ENCODE measurements at regions not wholly inside any gene's neighbourhood (a gene's known extent, or its start where the extent isn't known, plus 50 kb on each side); places are given as distances from the start of the nearest gene placed in this dataset.

- H3K27me3 Mint-ChIP-seq (ENCODE audit: low read depth): no peaks in the 10 kb centered on the region
- no peak for DNase-seq (ENCODE audit: low read depth, low spot score)
- peak overlapping the region; percentile 58 for H3K27ac Mint-ChIP-seq (ENCODE audit: unreplicated experiment)
- no peaks in the 10 kb centered on the region for H3K36me3 Mint-ChIP-seq (ENCODE audit: low read depth)
- no peaks in the 10 kb centered on the region for H3K9me3 Mint-ChIP-seq
- H3K4me1 Mint-ChIP-seq: no peaks in the 10 kb centered on the region
- TF ChIP-seq CTCF (conservative IDR thresholded peaks at IDR 0.05): no peak
- H3K4me3 Mint-ChIP-seq: no peak overlapping the region
Observed at GRCh38 chr1:199319341-199319740, 680.5 kb downstream of the PTPRC start.

GRCh38 chr1:199322278-199322677 is 683.4 kb downstream of the PTPRC start:
- no peaks in the 10 kb centered on the region for H3K4me1 Mint-ChIP-seq
- DNase-seq (ENCODE audit: low read depth, low spot score): no peak
- no peaks in the 10 kb centered on the region for H3K27me3 Mint-ChIP-seq (ENCODE audit: low read depth)
- TF ChIP-seq CTCF (conservative IDR thresholded peaks at IDR 0.05): no peak
- H3K27ac Mint-ChIP-seq (ENCODE audit: unreplicated experiment): no peak overlapping the region
- H3K9me3 Mint-ChIP-seq: peaks cover 5% of the 10 kb centered on the region
- no peak overlapping the region for H3K4me3 Mint-ChIP-seq
- no peaks in the 10 kb centered on the region for H3K36me3 Mint-ChIP-seq (ENCODE audit: low read depth)

- Mint-ChIP-seq H3K4me1 (no peaks in the 10 kb centered on the region), H3K27me3 (ENCODE audit: low read depth) (no peaks in the 10 kb centered on the region), H3K4me3 (no peak overlapping the region), H3K9me3 (no peaks in the 10 kb centered on the region), H3K27ac (ENCODE audit: unreplicated experiment) (no peak overlapping the region), H3K36me3 (ENCODE audit: low read depth) (no peaks in the 10 kb centered on the region)
- DNase-seq (ENCODE audit: low read depth, low spot score): no peak
- TF ChIP-seq CTCF (conservative IDR thresholded peaks at IDR 0.05): no peak
Observed at GRCh38 chr1:199333180-199333579, 694.3 kb upstream of the NR5A2 start.

- no peaks in the 10 kb centered on the region for H3K36me3 Mint-ChIP-seq (ENCODE audit: low read depth)
- no peaks in the 10 kb centered on the region for H3K4me1 Mint-ChIP-seq
- no peaks in the 10 kb centered on the region for H3K27me3 Mint-ChIP-seq (ENCODE audit: low read depth)
- no peaks in the 10 kb centered on the region for H3K9me3 Mint-ChIP-seq
- H3K4me3 Mint-ChIP-seq: no peak overlapping the region
- H3K27ac Mint-ChIP-seq (ENCODE audit: unreplicated experiment): no peak overlapping the region
- no peak for TF ChIP-seq CTCF (conservative IDR thresholded peaks at IDR 0.05)
- DNase-seq (ENCODE audit: low read depth, low spot score): no peak
Observed at GRCh38 chr1:199335496-199335895, 692.0 kb upstream of the NR5A2 start.

- DNase-seq (ENCODE audit: low read depth, low spot score): no peak
- Mint-ChIP-seq H3K4me1 (no peaks in the 10 kb centered on the region), H3K36me3 (ENCODE audit: low read depth) (no peaks in the 10 kb centered on the region), H3K4me3 (no peak overlapping the region), H3K27ac (ENCODE audit: unreplicated experiment) (no peak overlapping the region), H3K27me3 (ENCODE audit: low read depth) (no peaks in the 10 kb centered on the region), H3K9me3 (no peaks in the 10 kb centered on the region)
- TF ChIP-seq CTCF (conservative IDR thresholded peaks at IDR 0.05): no peak
Observed at GRCh38 chr1:199336745-199337640, 690.5 kb upstream of the NR5A2 start.

Data from neural crest cell (in vitro differentiated cells).